Ovary (tissue), 3 donors: ENCODE measurements at regions not wholly inside any gene's neighbourhood (a gene's known extent, or its start where the extent isn't known, plus 50 kb on each side); places are given as distances from the start of the nearest gene placed in this dataset.

ENCODE experiments used
- EP300 ChIP-seq: sonication (generic); formaldehyde crosslinking; IDR thresholded peaks from one replicate; pipeline ENCODE4 v1.6.1; 2017; ENCODE audit warnings: antibody characterized with exemption
- POLR2A ChIP-seq: fragments of 450-650 bp; IDR thresholded peaks from one replicate; pipeline ENCODE4 v1.6.1; 2017; ENCODE audit warnings: antibody characterized with exemption, mild to moderate bottlenecking, moderate library complexity
- TF ChIP-seq, protein P1 (sequence below), 3 donors: fragments of 450-650 bp in 2 of 3; fragments of 200-600 bp in 1 of 3; IDR thresholded peaks; one replicate each; pipeline versions ENCODE4 v1.5.1 to v1.8.0; 2016 to 2022; ENCODE audit warnings: antibody characterized with exemption in 3 of 3, mild to moderate bottlenecking in 1 of 3
- donor health status: DM: no; HTN: no; CAD: no.

DNA sequence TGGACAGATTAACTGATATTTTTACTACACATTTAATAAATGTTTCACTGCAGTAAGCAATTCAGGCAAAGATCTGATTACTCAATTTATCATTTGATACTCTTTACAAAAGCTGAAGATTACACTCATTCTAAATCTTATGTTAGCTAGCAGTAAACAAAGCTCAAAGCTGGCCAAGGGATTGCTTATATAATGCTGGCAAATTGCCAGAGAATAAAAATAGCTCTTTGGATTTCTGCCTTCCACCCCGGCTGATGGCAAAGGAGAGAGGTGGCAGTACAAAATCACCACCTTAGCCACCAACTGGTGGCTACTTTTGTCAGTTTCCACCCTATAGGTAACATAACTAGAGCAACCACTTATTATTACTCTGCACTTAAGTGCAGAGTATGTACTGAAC lies 320.5 kb downstream of the FSIP2 start:
- TF ChIP-seq POLR2A: no peak
- TF ChIP-seq, protein P1, sequence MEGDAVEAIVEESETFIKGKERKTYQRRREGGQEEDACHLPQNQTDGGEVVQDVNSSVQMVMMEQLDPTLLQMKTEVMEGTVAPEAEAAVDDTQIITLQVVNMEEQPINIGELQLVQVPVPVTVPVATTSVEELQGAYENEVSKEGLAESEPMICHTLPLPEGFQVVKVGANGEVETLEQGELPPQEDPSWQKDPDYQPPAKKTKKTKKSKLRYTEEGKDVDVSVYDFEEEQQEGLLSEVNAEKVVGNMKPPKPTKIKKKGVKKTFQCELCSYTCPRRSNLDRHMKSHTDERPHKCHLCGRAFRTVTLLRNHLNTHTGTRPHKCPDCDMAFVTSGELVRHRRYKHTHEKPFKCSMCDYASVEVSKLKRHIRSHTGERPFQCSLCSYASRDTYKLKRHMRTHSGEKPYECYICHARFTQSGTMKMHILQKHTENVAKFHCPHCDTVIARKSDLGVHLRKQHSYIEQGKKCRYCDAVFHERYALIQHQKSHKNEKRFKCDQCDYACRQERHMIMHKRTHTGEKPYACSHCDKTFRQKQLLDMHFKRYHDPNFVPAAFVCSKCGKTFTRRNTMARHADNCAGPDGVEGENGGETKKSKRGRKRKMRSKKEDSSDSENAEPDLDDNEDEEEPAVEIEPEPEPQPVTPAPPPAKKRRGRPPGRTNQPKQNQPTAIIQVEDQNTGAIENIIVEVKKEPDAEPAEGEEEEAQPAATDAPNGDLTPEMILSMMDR (IDR thresholded peaks at IDR 0.05): no peak
- no peak for TF ChIP-seq EP300
